ENCODE measurements at regions not wholly inside any gene's neighbourhood (a gene's known extent, or its start where the extent isn't known, plus 50 kb on each side); places are given as distances from the start of the nearest gene placed in this dataset.
A peak's percentile ranks its signal among the peaks of the same experiment; 100 is the strongest.
"Not testable (repeated sequence)": the region's sequence is repeated elsewhere in the genome, so short reads cannot be mapped to it uniquely, and the experiment has no call there.

GRCh38 chr1:81505831-81506230 is 294.9 kb upstream of the ADGRL2 start:
- TF ChIP-seq ZFX (IDR thresholded peaks at IDR 0.05; ENCODE audit: borderline replicate concordance) = no peak
- no peak for TF ChIP-seq CTCF (IDR thresholded peaks at IDR 0.05)
- H3K27ac ChIP-seq = no peak overlapping the region

GRCh38 chr1:81504820-81505219 is 295.9 kb upstream of the ADGRL2 start:
- H3K27ac ChIP-seq = not testable (repeated sequence)

- not testable (repeated sequence) for H3K27ac ChIP-seq
Observed at GRCh38 chr1:81502705-81503104, 298.0 kb upstream of the ADGRL2 start.

GRCh38 chr1:81501485-81501884 is 299.2 kb upstream of the ADGRL2 start:
- not testable (repeated sequence) for H3K27ac ChIP-seq

- no peak overlapping the region for H3K27ac ChIP-seq
- TF ChIP-seq ZFX (IDR thresholded peaks at IDR 0.05; ENCODE audit: borderline replicate concordance) = no peak
- TF ChIP-seq CTCF (IDR thresholded peaks at IDR 0.05) = no peak
Observed at GRCh38 chr1:81499487-81499886, 301.2 kb upstream of the ADGRL2 start.

- no peak for TF ChIP-seq ZFX (IDR thresholded peaks at IDR 0.05; ENCODE audit: borderline replicate concordance)
- TF ChIP-seq CTCF (IDR thresholded peaks at IDR 0.05) = 0 out of 2 replicates have a peak, but pooled peaks have one; percentile 15
- 0 out of 2 replicates have a peak overlapping the region, but pooled peaks have one; percentile 4 for H3K27ac ChIP-seq
Observed at GRCh38 chr1:81498471-81499462, 302.0 kb upstream of the ADGRL2 start.

GRCh38 chr1:81496349-81496748 is 304.4 kb upstream of the ADGRL2 start:
- no peak for TF ChIP-seq CTCF (IDR thresholded peaks at IDR 0.05)
- no peak overlapping the region for H3K27ac ChIP-seq

- TF ChIP-seq CTCF (IDR thresholded peaks at IDR 0.05) (no peak), ZFX (IDR thresholded peaks at IDR 0.05; ENCODE audit: borderline replicate concordance) (no peak)
Observed at GRCh38 chr1:81493102-81493869, 307.4 kb upstream of the ADGRL2 start.

More at GRCh38 chr1:81493102-81493869, 307.4 kb upstream of the ADGRL2 start:
- H3K27ac ChIP-seq = no peak overlapping the region
